ENCODE measurements at regions not wholly inside any gene's neighbourhood (a gene's known extent, or its start where the extent isn't known, plus 50 kb on each side); places are given as distances from the start of the nearest gene placed in this dataset.

- Histone ChIP-seq H3K4me2 (no peak overlapping the region), H3K27me3 (ENCODE audit: insufficient read depth, low read depth) (no peaks in the 10 kb centered on the region), H3K4me3 (IDR thresholded peaks at IDR 0.05; ENCODE audit: insufficient read depth, low read depth, low read length) (no peak overlapping the region), H3K79me2 (ENCODE audit: insufficient read depth, low read depth) (no peaks in the 10 kb centered on the region), H3K27ac (no peak overlapping the region), H3K36me3 (ENCODE audit: insufficient read depth) (no peaks in the 10 kb centered on the region), H3K4me1 (ENCODE audit: low read depth, poor library complexity, severe bottlenecking) (no peaks in the 10 kb centered on the region), H4K20me1 (ENCODE audit: insufficient read depth) (no peaks in the 10 kb centered on the region), H2AFZ (ENCODE audit: low read depth) (no peak overlapping the region), H3K9ac (no peak overlapping the region)
- no peak for TF ChIP-seq CTCF (conservative IDR thresholded peaks at IDR 0.05; ENCODE audit: low read depth, low read length)
Observed at GRCh38 chr9:26579056-26579455, 313.5 kb downstream of the CAAP1 start.

GRCh38 chr9:26574898-26575440 is 317.6 kb downstream of the CAAP1 start:
- no peaks in the 10 kb centered on the region for H3K27me3 ChIP-seq (ENCODE audit: insufficient read depth, low read depth)
- H4K20me1 ChIP-seq (ENCODE audit: insufficient read depth): no peaks in the 10 kb centered on the region
- no peaks in the 10 kb centered on the region for H3K4me1 ChIP-seq (ENCODE audit: low read depth, poor library complexity, severe bottlenecking)
- no peak overlapping the region for H3K9ac ChIP-seq
- H3K79me2 ChIP-seq (ENCODE audit: insufficient read depth, low read depth): no peaks in the 10 kb centered on the region
- H3K4me2 ChIP-seq: no peak overlapping the region
- H3K27ac ChIP-seq: no peak overlapping the region
- H3K4me3 ChIP-seq (IDR thresholded peaks at IDR 0.05; ENCODE audit: insufficient read depth, low read depth, low read length): no peak overlapping the region
- no peak for TF ChIP-seq CTCF (conservative IDR thresholded peaks at IDR 0.05; ENCODE audit: low read depth, low read length)
- no peaks in the 10 kb centered on the region for H3K36me3 ChIP-seq (ENCODE audit: insufficient read depth)
- H2AFZ ChIP-seq (ENCODE audit: low read depth): no peak overlapping the region

GRCh38 chr9:26574256-26574655 is 318.3 kb downstream of the CAAP1 start:
- H3K27ac ChIP-seq: no peak overlapping the region
- no peak overlapping the region for H3K4me2 ChIP-seq
- no peak overlapping the region for H3K9ac ChIP-seq
- no peak overlapping the region for H2AFZ ChIP-seq (ENCODE audit: low read depth)
- no peaks in the 10 kb centered on the region for H3K36me3 ChIP-seq (ENCODE audit: insufficient read depth)
- no peaks in the 10 kb centered on the region for H3K27me3 ChIP-seq (ENCODE audit: insufficient read depth, low read depth)
- TF ChIP-seq CTCF (conservative IDR thresholded peaks at IDR 0.05; ENCODE audit: low read depth, low read length): no peak
- H3K4me3 ChIP-seq (IDR thresholded peaks at IDR 0.05; ENCODE audit: insufficient read depth, low read depth, low read length): no peak overlapping the region
- no peaks in the 10 kb centered on the region for H3K79me2 ChIP-seq (ENCODE audit: insufficient read depth, low read depth)
- no peaks in the 10 kb centered on the region for H3K4me1 ChIP-seq (ENCODE audit: low read depth, poor library complexity, severe bottlenecking)
- H4K20me1 ChIP-seq (ENCODE audit: insufficient read depth): no peaks in the 10 kb centered on the region

- no peak overlapping the region for H2AFZ ChIP-seq (ENCODE audit: low read depth)
- no peaks in the 10 kb centered on the region for H4K20me1 ChIP-seq (ENCODE audit: insufficient read depth)
- H3K9ac ChIP-seq: no peak overlapping the region
- H3K4me1 ChIP-seq (ENCODE audit: low read depth, poor library complexity, severe bottlenecking): no peaks in the 10 kb centered on the region
- no peak overlapping the region for H3K4me2 ChIP-seq
- no peaks in the 10 kb centered on the region for H3K36me3 ChIP-seq (ENCODE audit: insufficient read depth)
- H3K79me2 ChIP-seq (ENCODE audit: insufficient read depth, low read depth): no peaks in the 10 kb centered on the region
- no peak overlapping the region for H3K27ac ChIP-seq
- no peak for TF ChIP-seq CTCF (conservative IDR thresholded peaks at IDR 0.05; ENCODE audit: low read depth, low read length)
- no peak overlapping the region for H3K4me3 ChIP-seq (IDR thresholded peaks at IDR 0.05; ENCODE audit: insufficient read depth, low read depth, low read length)
- no peaks in the 10 kb centered on the region for H3K27me3 ChIP-seq (ENCODE audit: insufficient read depth, low read depth)
Observed at GRCh38 chr9:26567976-26568375, 324.6 kb downstream of the CAAP1 start.

Measured in KMS-11 (cell line).